ENCODE measurements at regions not wholly inside any gene's neighbourhood (a gene's known extent, or its start where the extent isn't known, plus 50 kb on each side); places are given as distances from the start of the nearest gene placed in this dataset.
"Not testable (repeated sequence)": the region's sequence is repeated elsewhere in the genome, so short reads cannot be mapped to it uniquely, and the experiment has no call there.

DNA sequence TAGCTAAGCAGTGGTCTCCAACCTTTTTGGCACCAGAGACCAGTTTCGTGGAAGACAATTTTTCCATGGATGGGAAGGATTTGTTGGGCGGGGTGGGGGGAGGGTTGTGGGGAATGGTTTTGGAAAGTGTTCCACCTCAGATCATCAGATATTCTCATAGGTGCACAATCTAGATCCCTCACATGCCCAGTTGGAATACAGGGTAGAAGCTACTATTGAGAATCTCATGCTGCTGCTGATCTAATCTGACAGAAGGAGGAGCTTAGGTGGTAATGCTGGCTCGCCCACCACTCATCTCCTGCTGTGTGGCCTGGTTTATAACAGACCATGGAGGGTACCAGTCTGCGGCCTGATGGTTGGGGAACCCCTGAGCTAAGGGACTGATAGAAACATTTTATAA lies 662.7 kb upstream of the RGMB start:
- no peak for DNase-seq (ENCODE audit: low read depth in 3 of 3)

GRCh38 chr5:98111686-98112085 lies 661.8 kb upstream of the RGMB start:
- no peak for DNase-seq (ENCODE audit: low read depth in 3 of 3)

- DNase-seq (ENCODE audit: low read depth in 3 of 3): no peak
Observed at GRCh38 chr5:98121036-98121936, 652.2 kb upstream of the RGMB start.

- DNase-seq (ENCODE audit: low read depth in 3 of 3): no peak
Observed at GRCh38 chr5:98128271-98128670, 645.2 kb upstream of the RGMB start.

GRCh38 chr5:98128846-98129245 lies 644.6 kb upstream of the RGMB start:
- DNase-seq (ENCODE audit: low read depth in 3 of 3): no peak

GRCh38 chr5:98130261-98131035 lies 643.0 kb upstream of the RGMB start:
- DNase-seq (ENCODE audit: low read depth in 3 of 3): no peak

DNA sequence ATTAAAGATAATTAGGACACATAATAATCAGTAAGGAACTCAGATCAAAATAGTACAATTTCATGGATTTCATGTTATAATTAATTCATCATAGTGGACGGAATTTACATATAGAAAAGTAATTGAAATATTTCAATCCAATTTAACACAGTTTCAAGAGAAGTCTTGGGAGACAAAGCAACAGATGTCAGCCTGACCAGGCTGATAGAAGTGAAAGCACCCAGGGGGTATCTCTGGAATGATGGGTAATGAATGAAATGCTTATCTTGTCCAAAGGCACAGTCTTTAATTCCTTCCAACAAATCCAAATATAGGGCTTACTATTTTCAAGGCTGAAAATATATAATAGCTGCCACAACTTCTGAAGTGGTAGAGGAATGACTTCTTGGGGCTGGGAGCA lies 629.3 kb upstream of the RGMB start:
- no peak for DNase-seq (ENCODE audit: low read depth in 3 of 3)

- DNase-seq (ENCODE audit: low read depth in 3 of 3): no peak
Observed at GRCh38 chr5:98144710-98145109, 628.8 kb upstream of the RGMB start.

- no peak for DNase-seq (ENCODE audit: low read depth in 3 of 3)
Observed at GRCh38 chr5:98157368-98157767, 616.1 kb upstream of the RGMB start.

DNA sequence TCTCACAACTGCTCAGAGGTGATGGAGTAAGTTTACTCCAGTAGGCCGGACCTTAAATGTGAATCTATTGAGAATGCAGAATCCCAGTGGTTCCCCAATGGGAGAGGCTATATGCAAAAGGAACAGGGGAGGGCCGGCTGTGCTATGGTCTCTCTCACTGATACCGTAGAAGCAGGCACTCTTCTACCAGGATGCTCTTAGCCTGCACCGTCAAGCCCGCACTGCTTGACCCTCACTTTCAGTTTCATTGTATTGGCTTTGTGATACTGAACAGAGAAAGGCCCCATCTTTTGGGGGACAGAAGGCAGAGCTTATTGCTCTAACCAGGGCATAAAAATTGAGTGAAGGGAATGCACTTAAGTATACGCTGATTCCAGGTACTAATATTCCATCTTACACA lies 615.0 kb upstream of the RGMB start:
- no peak for DNase-seq (ENCODE audit: low read depth in 3 of 3)

- no peak for DNase-seq (ENCODE audit: low read depth in 3 of 3)
Observed at GRCh38 chr5:98163796-98164493, 609.5 kb upstream of the RGMB start.

DNA sequence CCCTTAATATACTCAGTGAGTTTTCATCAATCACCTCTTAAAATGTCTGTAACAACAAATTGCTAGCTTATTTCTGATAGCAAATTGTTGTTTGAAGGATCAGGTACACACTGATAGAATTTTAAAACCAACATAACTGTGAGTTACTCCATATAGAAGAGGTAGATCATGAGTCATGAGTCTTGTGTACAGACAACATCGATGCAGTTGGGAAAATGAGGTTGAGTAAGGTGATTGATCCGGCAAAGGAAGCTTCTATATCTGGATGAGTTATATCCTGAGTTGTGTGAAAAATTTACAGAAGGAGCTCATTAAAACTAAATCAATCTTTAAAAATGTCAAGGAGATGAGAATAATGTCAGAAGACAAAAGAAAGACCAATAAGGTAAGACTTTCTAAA lies 604.6 kb upstream of the RGMB start:
- no peak for DNase-seq (ENCODE audit: low read depth in 3 of 3)

DNA sequence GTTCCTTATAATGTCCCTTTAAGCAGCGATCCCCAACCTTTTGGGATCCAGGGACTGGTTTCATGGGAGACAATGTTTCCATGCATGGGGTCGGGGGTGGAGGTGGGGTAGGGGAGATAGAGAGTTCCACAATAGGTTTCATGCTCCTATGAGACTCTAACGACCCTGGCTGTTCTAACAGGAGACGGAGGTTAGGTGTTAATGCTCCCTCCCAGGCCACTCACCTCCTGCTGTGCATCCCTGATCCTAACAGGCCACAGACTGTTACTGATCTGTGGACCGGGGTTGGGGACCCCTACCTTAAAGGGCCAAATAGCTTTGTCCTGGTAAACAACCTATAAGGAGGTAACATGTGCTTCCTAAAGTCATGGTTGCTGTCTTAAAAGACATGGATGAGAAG lies 602.5 kb upstream of the RGMB start:
- no peak for DNase-seq (ENCODE audit: low read depth in 3 of 3)

DNA sequence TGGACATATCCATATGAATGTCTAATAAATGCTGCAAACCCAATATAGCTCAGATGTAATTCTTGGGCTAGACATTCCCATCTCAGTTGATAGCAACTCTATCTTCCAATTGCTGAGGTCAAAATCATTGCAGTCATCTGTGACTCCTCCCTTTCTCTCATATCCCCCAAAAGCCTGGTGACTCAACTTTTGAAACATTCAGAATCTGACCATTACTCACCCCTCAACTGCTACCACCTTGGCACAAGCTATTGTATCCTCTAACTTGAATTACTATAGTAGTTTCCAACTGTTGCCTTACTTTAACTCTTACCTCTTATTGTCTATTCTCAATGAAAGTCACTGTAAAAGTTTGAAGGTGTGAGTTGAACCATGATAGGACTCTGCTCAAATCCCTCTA lies 600.1 kb upstream of the RGMB start:
- no peak for DNase-seq (ENCODE audit: low read depth in 3 of 3)

- no peak for DNase-seq (ENCODE audit: low read depth in 3 of 3)
Observed at GRCh38 chr5:98175474-98175873, 598.0 kb upstream of the RGMB start.

DNA sequence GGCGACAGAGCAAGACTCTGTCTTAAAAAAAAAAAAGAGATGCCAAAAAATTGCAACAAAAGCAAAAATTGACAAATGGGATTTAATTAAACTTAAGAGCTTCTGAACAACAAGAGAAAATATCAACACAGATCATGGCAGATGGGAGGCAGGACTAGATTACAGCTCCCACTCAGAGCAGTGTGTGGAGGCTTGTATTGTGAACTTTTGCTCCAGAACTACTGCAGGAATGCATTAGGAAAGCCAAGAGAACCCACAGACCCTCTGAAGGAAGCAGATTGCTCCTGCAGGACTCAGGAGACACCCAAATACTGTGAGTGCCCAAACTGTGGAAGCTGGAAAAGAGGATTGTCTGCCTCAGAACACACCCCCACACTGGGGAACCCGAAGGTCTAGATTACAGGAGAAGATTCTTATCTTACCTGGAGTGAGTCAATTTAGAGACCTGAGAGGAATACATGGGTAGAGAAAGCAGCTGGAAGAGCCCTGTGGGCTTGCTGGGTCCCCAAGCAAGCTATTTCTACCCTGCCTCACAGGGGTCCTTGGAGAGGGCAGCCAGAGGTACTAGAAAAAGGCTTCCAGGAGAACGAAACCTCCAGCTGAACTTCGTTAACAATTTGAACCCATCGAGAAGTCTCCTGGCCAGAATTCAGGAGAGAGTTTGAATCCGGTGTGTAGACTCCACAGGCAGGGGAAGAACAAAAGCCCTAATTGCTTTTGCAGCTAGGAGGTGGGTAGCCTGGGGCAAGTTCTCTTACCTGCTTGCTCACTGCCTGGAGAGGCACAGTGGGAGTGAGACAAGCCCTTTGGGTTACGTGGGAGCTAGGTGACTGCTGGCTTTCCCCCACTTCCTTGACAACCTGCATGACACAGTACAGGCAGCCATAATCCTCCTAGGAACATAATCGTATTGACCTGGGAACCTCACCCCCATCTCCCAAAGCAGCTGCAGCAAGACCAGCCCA lies 593.4 kb upstream of the RGMB start:
- no peak for DNase-seq (ENCODE audit: low read depth in 3 of 3)

DNA sequence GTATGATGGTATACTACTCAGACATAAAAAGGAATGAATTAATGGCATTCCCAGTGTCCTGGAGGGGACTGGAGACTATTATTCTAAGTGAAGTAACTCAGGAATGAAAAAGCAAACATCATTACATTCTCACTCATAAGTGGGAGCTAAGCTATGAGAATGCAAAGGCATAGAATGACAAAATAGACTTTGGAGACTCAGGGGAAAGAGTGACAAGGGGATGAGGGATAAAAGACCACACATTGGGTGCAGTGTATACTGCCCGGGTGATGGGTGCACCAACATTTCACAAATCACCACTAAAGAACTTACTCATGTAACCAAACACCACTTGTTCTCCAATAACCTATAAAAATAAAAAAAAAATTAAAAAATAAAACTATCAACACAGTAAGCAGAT lies 587.3 kb upstream of the RGMB start:
- DNase-seq (ENCODE audit: low read depth in 3 of 3): no peak

- DNase-seq (ENCODE audit: low read depth in 3 of 3): no peak
Observed at GRCh38 chr5:98187945-98188344, 585.5 kb upstream of the RGMB start.

DNA sequence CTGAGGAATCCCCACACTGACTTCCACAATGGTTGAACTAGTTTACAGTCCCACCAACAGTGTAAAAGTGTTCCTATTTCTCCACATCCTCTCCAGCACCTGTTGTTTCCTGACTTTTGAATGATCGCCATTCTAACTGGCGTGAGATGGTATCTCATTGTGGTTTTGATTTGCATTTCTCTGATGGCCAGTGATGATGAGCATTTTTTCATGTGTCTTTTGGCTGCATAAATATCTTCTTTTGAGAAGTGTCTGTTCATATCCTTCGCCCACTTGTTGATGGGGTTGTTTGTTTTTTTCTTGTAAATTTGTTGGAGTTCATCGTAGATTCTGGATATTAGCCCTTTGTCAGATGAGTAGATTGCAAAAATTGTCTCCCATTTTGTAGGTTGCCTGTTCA lies 583.1 kb upstream of the RGMB start:
- DNase-seq (ENCODE audit: low read depth in 3 of 3): not testable (repeated sequence)

DNA sequence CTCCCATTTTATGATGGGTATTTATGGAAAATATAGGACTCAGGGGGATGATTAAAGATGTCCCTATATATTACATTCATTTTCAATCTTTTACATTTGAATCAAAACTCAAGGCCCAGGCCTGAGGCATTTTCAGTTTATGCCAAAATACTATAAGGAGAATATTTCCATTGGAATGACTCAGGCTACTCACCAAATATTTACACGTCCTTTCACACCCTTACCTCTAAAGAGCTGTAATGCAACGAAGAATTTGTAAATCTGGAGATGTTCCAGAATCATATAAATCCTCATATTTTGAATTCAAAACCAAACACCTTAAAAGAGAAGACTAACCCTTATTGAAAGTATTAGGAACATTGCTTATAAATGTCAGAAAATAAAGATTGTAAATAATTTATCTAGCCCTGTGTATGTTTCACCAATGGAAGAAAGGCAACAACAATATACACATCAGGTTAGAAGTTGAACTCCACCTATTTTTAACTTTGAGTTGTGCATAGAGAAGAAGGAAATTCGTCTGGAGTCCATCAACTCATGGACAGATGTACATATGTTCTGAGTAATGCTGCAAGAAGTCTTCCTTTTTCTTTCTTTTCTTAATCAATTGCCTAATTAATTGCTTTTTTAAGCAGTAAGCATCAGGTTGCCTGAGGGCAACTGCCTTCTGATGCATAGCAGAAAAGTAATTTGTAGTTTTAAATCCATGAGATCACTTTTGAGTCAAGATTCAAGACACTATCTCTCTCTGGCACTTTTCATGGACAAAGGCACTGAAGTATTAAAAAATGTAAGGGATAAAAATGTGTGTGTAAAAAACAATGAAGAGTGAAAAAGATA lies 579.3 kb upstream of the RGMB start:
- no peak for DNase-seq (ENCODE audit: low read depth in 3 of 3)

Measured in stimulated activated CD4-positive, alpha-beta T cell treated with anti-CD3 and anti-CD28 coated beads, TNF-alpha, amount 100 ng/mL, for 48 hours (primary cell).